H1 (cell line): ENCODE measurements at regions not wholly inside any gene's neighbourhood (a gene's known extent, or its start where the extent isn't known, plus 50 kb on each side); places are given as distances from the start of the nearest gene placed in this dataset.

Experiments used
- CTCF ChIA-PET: fragments of 300-600 bp; sonication (Branson Sonifier 250); formaldehyde crosslinking; loops from one replicate; lab custom pipeline; 2021; ENCODE audit not compliant: partially characterized antibody; lab: Charles Lee
- POLR2A ChIA-PET: fragments of 300-600 bp; sonication (Branson Sonifier 250); formaldehyde crosslinking; loops from one replicate; lab custom pipeline; 2021; ENCODE audit warnings: inconsistent platforms; ENCODE audit not compliant: partially characterized antibody; lab: Charles Lee
- DNase-seq, 2 experiments: peaks; one replicate each; pipeline versions ENCODE4 v3.0.0 to v3.0.0-alpha.2; 2010 to 2022; ENCODE audit warnings: low spot score in 2 of 2, low read depth in 1 of 2, mixed read lengths in 1 of 2
- FAIRE-seq: peaks from 2 replicates; lab custom pipeline; 2011; peaks lifted over from hg19 to GRCh38; lab: Jason Lieb, UNC
- H2AFZ ChIP-seq: 2 replicates; pipeline ENCODE4 v1.8.1; 2012; ENCODE audit warnings: low read length, inconsistent platforms
- H2AK5ac ChIP-seq: 2 replicates; pipeline ENCODE4 v1.6.1; 2013; ENCODE audit warnings: low read depth, low read length
- H2BK120ac ChIP-seq: replicated peaks from 2 replicates; pipeline ENCODE3; 2013; ENCODE audit warnings: low read depth, low read length, inconsistent platforms
- H2BK12ac ChIP-seq: 2 replicates; pipeline ENCODE4 v1.6.1; 2013; ENCODE audit warnings: low read depth, low read length
- H2BK15ac ChIP-seq: 2 replicates; pipeline ENCODE4 v1.6.1; 2013; ENCODE audit warnings: low read length
- H2BK20ac ChIP-seq: 2 replicates; pipeline ENCODE4 v1.6.1; 2013; ENCODE audit warnings: low read length
- H2BK5ac ChIP-seq: 2 replicates; pipeline ENCODE4 v1.6.1; 2013; ENCODE audit warnings: low read depth, low read length
- H3K14ac ChIP-seq: 2 replicates; pipeline ENCODE4 v1.6.1; 2013; ENCODE audit warnings: inconsistent platforms; ENCODE audit not compliant: insufficient read length
- H3K18ac ChIP-seq: 2 replicates; pipeline ENCODE4 v1.6.1; 2013; ENCODE audit warnings: low read length; ENCODE audit errors: extremely low read depth
- H3K23ac ChIP-seq: 2 replicates; pipeline ENCODE4 v1.6.1; 2013; ENCODE audit warnings: inconsistent platforms; ENCODE audit not compliant: insufficient read length
- H3K23me2 ChIP-seq: 2 replicates; pipeline ENCODE4 v1.6.1; 2013; ENCODE audit warnings: low read depth, low read length
- H3K27ac ChIP-seq: 2 replicates; pipeline ENCODE4 v1.6.1; 2011; ENCODE audit warnings: low read depth, low read length, inconsistent platforms
- H3K27me3 ChIP-seq, 4 experiments: replicated peaks in 1 of 4; 1 replicate in 1 of 4; 2 replicates in 3 of 4; pipeline versions ENCODE4 v1.6.1 to v1.8.1; 2011 to 2013; ENCODE audit warnings: low read length in 3 of 4, mild to moderate bottlenecking in 3 of 4, inconsistent platforms in 2 of 4, mixed read lengths in 2 of 4, moderate library complexity in 1 of 4; ENCODE audit not compliant: control insufficient read depth in 3 of 4, insufficient read depth in 3 of 4; ENCODE audit errors: extremely low read depth in 1 of 4
- H3K36me3 ChIP-seq, 4 experiments: 2 replicates each; pipeline versions ENCODE4 v1.6.1 to v1.8.1; 2011 to 2013; ENCODE audit warnings: mild to moderate bottlenecking in 4 of 4, low read length in 3 of 4, moderate library complexity in 2 of 4, control low read depth in 1 of 4, inconsistent platforms in 1 of 4; ENCODE audit not compliant: insufficient read depth in 4 of 4, control insufficient read depth in 2 of 4
- H3K4ac ChIP-seq: replicated peaks from 2 replicates; pipeline ENCODE3; 2013; ENCODE audit warnings: low read length, low read depth, mixed read lengths, inconsistent platforms; ENCODE audit not compliant: insufficient read length
- H3K4me1 ChIP-seq, 4 experiments: replicated peaks in 1 of 4; 1 replicate in 1 of 4; 2 replicates in 3 of 4; pipeline versions ENCODE4 v1.6.1 to v1.8.1; 2011 to 2013; ENCODE audit warnings: low read length in 3 of 4, inconsistent platforms in 2 of 4, mixed read lengths in 1 of 4; ENCODE audit not compliant: insufficient read depth in 4 of 4, control insufficient read depth in 3 of 4
- H3K4me2 ChIP-seq, 2 experiments: 2 replicates each; pipeline versions ENCODE4 v1.6.1 to v1.8.1; 2011 to 2013; ENCODE audit warnings: low read depth in 2 of 2, low read length in 2 of 2, control low read depth in 1 of 2, inconsistent platforms in 1 of 2, mild to moderate bottlenecking in 1 of 2; ENCODE audit not compliant: insufficient read depth in 1 of 2
- H3K4me3 ChIP-seq, 4 experiments: fragments of 200-600, 300-600 bp in 1 of 4; sonication (generic), shearing (Covaris generic), sonication (Bioruptor Twin) in 1 of 4; 2 replicates each; pipeline versions ENCODE4 v1.5.1 to v1.8.1; 2011 to 2016; ENCODE audit warnings: low read length in 4 of 4, low read depth in 3 of 4, control low read depth in 2 of 4, inconsistent platforms in 2 of 4, mild to moderate bottlenecking in 2 of 4, mixed read lengths in 1 of 4, moderate library complexity in 1 of 4; ENCODE audit not compliant: insufficient read depth in 2 of 4; ENCODE audit errors: extremely low read depth in 1 of 4
- H3K56ac ChIP-seq: replicated peaks from 2 replicates; pipeline ENCODE3; 2013; ENCODE audit warnings: low read depth, mild to moderate bottlenecking, mixed read lengths, low read length, inconsistent platforms; ENCODE audit not compliant: insufficient read length
- H3K79me1 ChIP-seq: 2 replicates; pipeline ENCODE4 v1.6.1; 2013; ENCODE audit warnings: low read depth, low read length, control low read depth
- H3K79me2 ChIP-seq, 2 experiments: 2 replicates each; pipeline versions ENCODE4 v1.6.1 to v1.8.1; 2012 to 2013; ENCODE audit warnings: low read length in 2 of 2, mild to moderate bottlenecking in 2 of 2, inconsistent platforms in 1 of 2; ENCODE audit not compliant: insufficient read depth in 2 of 2, control insufficient read depth in 1 of 2
- H3K9ac ChIP-seq, 4 experiments: replicated peaks in 1 of 4; 1 replicate in 1 of 4; 2 replicates in 3 of 4; pipeline versions ENCODE4 v1.6.1 to v1.8.1; 2011 to 2013; ENCODE audit warnings: low read depth in 3 of 4, low read length in 3 of 4, control low read depth in 2 of 4, mild to moderate bottlenecking in 2 of 4, moderate library complexity in 2 of 4, inconsistent platforms in 1 of 4; ENCODE audit errors: extremely low read depth in 1 of 4
- H3K9me3 ChIP-seq, 2 experiments: 2 replicates each; pipeline versions ENCODE4 v1.6.1 to v1.8.1; 2012 to 2013; ENCODE audit warnings: mild to moderate bottlenecking in 2 of 2, moderate library complexity in 2 of 2, control low read depth in 1 of 2, inconsistent platforms in 1 of 2, low read depth in 1 of 2, low read length in 1 of 2, mixed read lengths in 1 of 2; ENCODE audit not compliant: insufficient read depth in 2 of 2
- H4K20me1 ChIP-seq, 2 experiments: replicated peaks in 1 of 2; 2 replicates each; pipeline versions ENCODE3 to v1.8.1; 2011 to 2013; ENCODE audit warnings: inconsistent platforms in 2 of 2, low read length in 2 of 2, mild to moderate bottlenecking in 1 of 2; ENCODE audit not compliant: insufficient read depth in 2 of 2, control insufficient read depth in 1 of 2
- H4K5ac ChIP-seq: 2 replicates; pipeline ENCODE4 v1.6.1; 2013; ENCODE audit warnings: low read length, low read depth, mixed read lengths, inconsistent platforms; ENCODE audit not compliant: insufficient read length
- H4K8ac ChIP-seq: 2 replicates; pipeline ENCODE4 v1.8.0; 2013; ENCODE audit warnings: mild to moderate bottlenecking, moderate library complexity, low read length, inconsistent platforms; ENCODE audit not compliant: insufficient read depth; ENCODE audit errors: extremely low read depth
- H4K91ac ChIP-seq: replicated peaks from 2 replicates; pipeline ENCODE3; 2013; ENCODE audit warnings: low read length, mixed read lengths, inconsistent platforms; ENCODE audit not compliant: insufficient read length
- ATF2 ChIP-seq: IDR thresholded peaks from 2 replicates; pipeline ENCODE4 v1.6.1; 2012; ENCODE audit warnings: low read length, inconsistent platforms
- ATF3 ChIP-seq: IDR thresholded peaks from 2 replicates; pipeline ENCODE4 v1.6.1; 2011; ENCODE audit warnings: low read depth, mild to moderate bottlenecking, low read length; ENCODE audit not compliant: insufficient read depth
- BACH1 ChIP-seq: IDR thresholded peaks from 2 replicates; pipeline ENCODE4 v1.6.1; 2012; ENCODE audit warnings: low read length, improper control_type of control experiment
- CHD2 ChIP-seq: IDR thresholded peaks from 2 replicates; pipeline ENCODE4 v1.6.1; 2012; ENCODE audit warnings: low read length, improper control_type of control experiment
- FOSL1 ChIP-seq: IDR thresholded peaks from 2 replicates; pipeline ENCODE4 v1.6.1; 2011; ENCODE audit warnings: mild to moderate bottlenecking, low read depth, low read length, moderate library complexity; ENCODE audit not compliant: insufficient read depth
- JUND ChIP-seq: IDR thresholded peaks from 2 replicates; pipeline ENCODE4 v1.6.1; 2011; ENCODE audit warnings: mild to moderate bottlenecking, improper control_type of control experiment, low read length
- NANOG ChIP-seq: IDR thresholded peaks from 2 replicates; pipeline ENCODE4 v1.6.1; 2011; ENCODE audit warnings: low read length, low read depth, mild to moderate bottlenecking, inconsistent platforms; ENCODE audit not compliant: insufficient read depth, poor library complexity, severe bottlenecking
- NRF1 ChIP-seq: IDR thresholded peaks from 2 replicates; pipeline ENCODE4 v1.6.1; 2011; ENCODE audit warnings: mild to moderate bottlenecking, low read depth, low read length, improper control_type of control experiment
- POU5F1 ChIP-seq: IDR thresholded peaks from 2 replicates; pipeline ENCODE4 v1.6.1; 2011; ENCODE audit warnings: low read depth, mild to moderate bottlenecking, low read length, moderate library complexity
- RBBP5 ChIP-seq: IDR thresholded peaks from 2 replicates; pipeline ENCODE4 v1.7.1; 2012; ENCODE audit warnings: low read depth, mild to moderate bottlenecking, inconsistent platforms, low read length, moderate library complexity, borderline replicate concordance
- SIN3A ChIP-seq, 2 experiments: IDR thresholded peaks in 1 of 2; conservative IDR thresholded peaks in 1 of 2; 2 replicates each; pipeline ENCODE4 v1.6.1; 2011 to 2012; ENCODE audit warnings: low read length in 2 of 2, improper control_type of control experiment in 1 of 2, low read depth in 1 of 2, mild to moderate bottlenecking in 1 of 2
- SP4 ChIP-seq: IDR thresholded peaks from 2 replicates; pipeline ENCODE4 v1.6.1; 2012; ENCODE audit warnings: low read length, inconsistent platforms
- WGBS, 2 experiments: shearing (Covaris generic) in 1 of 2; methylation state at CpG; one replicate each; pipeline versions ENCODE4 v1.1.6 to v1.1.7; 2013 to 2015; ENCODE audit warnings: low lambda C conversion rate in 2 of 2, mixed read lengths in 2 of 2, inconsistent platforms in 1 of 2, low coverage in 1 of 2, missing lambda C conversion rate in 1 of 2; ENCODE audit not compliant: insufficient replicate concordance in 2 of 2, insufficient coverage in 1 of 2, insufficient read length in 1 of 2; ENCODE audit errors: extremely low coverage in 1 of 2, missing lambda C conversion rate in 1 of 2; 5-methylcytosine and 5-hydroxymethylcytosine counted together

GRCh38 chr3:147015334-147015733 is 391.0 kb downstream of the ZIC4 start:
- CTCF ChIA-PET, result no interaction called here
- Histone ChIP-seq H3K23me2 (no peaks in the 10 kb centered on the region), H2BK20ac (no peak overlapping the region), H3K9ac (no peak overlapping the region), H2BK12ac (no peak overlapping the region), H3K4ac (no peak overlapping the region), H3K27me3 (peaks cover 0 to 2% (median 0%) of the 10 kb centered on the region in 4 experiments; a peak in 1 of 7 replicates), H2BK5ac (no peak overlapping the region), H3K18ac (no peak overlapping the region), H3K79me1 (no peaks in the 10 kb centered on the region), H3K23ac (no peak overlapping the region), H2BK15ac (no peak overlapping the region), H4K20me1 (no peaks in the 10 kb centered on the region), H3K36me3 (no peaks in the 10 kb centered on the region), H3K14ac (no peak overlapping the region), H3K4me2 (no peak overlapping the region), H3K4me3 (no peak overlapping the region), H4K5ac (no peak overlapping the region), H2AK5ac (no peak overlapping the region), H2BK120ac (no peak overlapping the region), H3K9me3 (no peaks in the 10 kb centered on the region), H3K79me2 (no peaks in the 10 kb centered on the region), H4K8ac (no peak overlapping the region), H3K27ac (no peak overlapping the region), H3K56ac (no peak overlapping the region), H4K91ac (no peak overlapping the region), H2AFZ (no peak overlapping the region), H3K4me1 (peaks cover 0 to 2% (median 0%) of the 10 kb centered on the region in 4 experiments; a peak in 1 of 7 replicates)
- FAIRE-seq (no peak), DNase-seq (no peak)
- POLR2A ChIA-PET, result no interaction called here
- TF ChIP-seq NANOG, result no peak
- no peak for TF ChIP-seq POU5F1
- TF ChIP-seq CHD2, result no peak
- no peak for TF ChIP-seq BACH1
- TF ChIP-seq SIN3A (conservative IDR thresholded peaks at IDR 0.05 in 1 of 2, IDR thresholded peaks at IDR 0.05 in 1 of 2; ENCODE audit: low read depth in 1 of 2, low read length in 2 of 2), result no peak
- no peak for TF ChIP-seq SP4
- no peak for TF ChIP-seq RBBP5
- TF ChIP-seq FOSL1, result no peak
- no peak for TF ChIP-seq ATF2
- TF ChIP-seq JUND, result no peak
- no peak for TF ChIP-seq ATF3
- no peak for TF ChIP-seq NRF1
- 90% methylated on average over 3 of the region's 3 CpGs; no CpG with 5 or more reads in 1 of the 2 experiments for WGBS, 2 experiments
